ENCODE measurements at regions not wholly inside any gene's neighbourhood (a gene's known extent, or its start where the extent isn't known, plus 50 kb on each side); places are given as distances from the start of the nearest gene placed in this dataset.

DNA sequence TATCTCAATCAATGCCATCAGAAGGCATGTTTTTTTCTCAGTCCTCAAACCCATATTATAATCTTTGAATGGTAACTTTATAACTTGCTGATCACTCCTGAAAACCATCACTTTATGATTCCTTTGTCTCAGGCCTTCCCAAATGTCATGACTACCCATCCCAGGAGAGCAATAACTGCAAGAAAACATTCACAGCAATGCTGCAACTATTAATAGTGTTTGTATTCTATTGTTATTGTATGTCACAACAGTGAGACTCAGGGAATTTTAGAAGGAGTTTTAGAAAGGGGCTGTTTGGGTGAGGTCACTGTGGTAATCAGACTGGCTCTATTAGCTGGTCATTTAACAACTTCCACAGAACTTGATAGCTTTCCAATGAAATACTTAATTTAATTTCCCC lies 301.4 kb upstream of the TBX18 start:
- no peaks in the 10 kb centered on the region for H3K36me3 ChIP-seq (ENCODE audit: low read depth)
- DNase-seq = no peak
- no peaks in the 10 kb centered on the region for H3K4me1 ChIP-seq (ENCODE audit: low read depth)
- TF ChIP-seq, protein P1, sequence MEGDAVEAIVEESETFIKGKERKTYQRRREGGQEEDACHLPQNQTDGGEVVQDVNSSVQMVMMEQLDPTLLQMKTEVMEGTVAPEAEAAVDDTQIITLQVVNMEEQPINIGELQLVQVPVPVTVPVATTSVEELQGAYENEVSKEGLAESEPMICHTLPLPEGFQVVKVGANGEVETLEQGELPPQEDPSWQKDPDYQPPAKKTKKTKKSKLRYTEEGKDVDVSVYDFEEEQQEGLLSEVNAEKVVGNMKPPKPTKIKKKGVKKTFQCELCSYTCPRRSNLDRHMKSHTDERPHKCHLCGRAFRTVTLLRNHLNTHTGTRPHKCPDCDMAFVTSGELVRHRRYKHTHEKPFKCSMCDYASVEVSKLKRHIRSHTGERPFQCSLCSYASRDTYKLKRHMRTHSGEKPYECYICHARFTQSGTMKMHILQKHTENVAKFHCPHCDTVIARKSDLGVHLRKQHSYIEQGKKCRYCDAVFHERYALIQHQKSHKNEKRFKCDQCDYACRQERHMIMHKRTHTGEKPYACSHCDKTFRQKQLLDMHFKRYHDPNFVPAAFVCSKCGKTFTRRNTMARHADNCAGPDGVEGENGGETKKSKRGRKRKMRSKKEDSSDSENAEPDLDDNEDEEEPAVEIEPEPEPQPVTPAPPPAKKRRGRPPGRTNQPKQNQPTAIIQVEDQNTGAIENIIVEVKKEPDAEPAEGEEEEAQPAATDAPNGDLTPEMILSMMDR (IDR thresholded peaks at IDR 0.05) = no peak
- intact Hi-C loops (cut with DNase I, micrococcal nuclease) = no loop called here
- no peak overlapping the region for H3K4me3 ChIP-seq
- no peak for ATAC-seq
- H3K9me3 ChIP-seq = no peaks in the 10 kb centered on the region

DNA sequence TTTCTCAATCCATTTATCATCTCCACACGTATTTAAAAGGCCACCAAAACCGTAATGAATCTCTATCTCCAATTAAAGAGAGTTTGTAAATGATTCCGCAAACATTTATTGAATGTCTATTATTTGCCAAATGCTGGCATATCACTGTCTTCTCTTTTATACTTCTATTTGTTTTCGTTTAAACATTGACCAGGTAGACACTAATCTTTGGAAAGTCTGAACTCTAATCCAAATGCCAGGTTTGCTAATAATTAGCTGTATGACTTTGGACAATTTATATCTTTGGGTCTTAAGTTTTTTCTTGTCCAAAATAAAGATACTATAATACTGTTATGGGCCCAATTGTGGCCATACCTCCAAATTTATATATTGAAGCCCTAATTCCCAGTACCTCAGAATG lies 299.2 kb upstream of the TBX18 start:
- TF ChIP-seq, protein P1 (IDR thresholded peaks at IDR 0.05) = no peak
- Histone ChIP-seq H3K36me3 (ENCODE audit: low read depth) (no peaks in the 10 kb centered on the region), H3K4me1 (ENCODE audit: low read depth) (no peaks in the 10 kb centered on the region), H3K4me3 (no peak overlapping the region), H3K9me3 (no peaks in the 10 kb centered on the region)
- no peak for ATAC-seq
- intact Hi-C loops (cut with DNase I, micrococcal nuclease) = no loop called here
- DNase-seq = no peak

DNA sequence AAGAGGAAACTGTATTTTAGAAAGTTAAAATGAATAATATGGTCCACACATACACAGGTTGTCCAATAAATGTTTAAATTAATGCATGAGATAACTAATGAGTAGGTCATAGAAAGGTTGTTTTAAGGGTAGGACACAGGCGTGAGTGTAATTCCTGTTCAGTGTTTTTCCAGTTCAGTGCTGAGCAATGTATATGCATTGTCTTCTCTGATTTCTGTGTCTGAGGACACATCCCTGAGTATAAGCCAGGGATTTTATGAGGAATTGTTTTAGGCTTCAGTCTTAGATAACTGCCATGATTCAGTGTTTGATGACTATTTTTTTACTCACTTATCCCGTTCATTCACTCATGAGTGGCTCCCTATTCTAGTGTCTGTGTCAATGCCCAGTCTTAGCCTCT lies 298.5 kb upstream of the TBX18 start:
- ATAC-seq (no peak), DNase-seq (no peak)
- Histone ChIP-seq H3K36me3 (ENCODE audit: low read depth) (no peaks in the 10 kb centered on the region), H3K4me1 (ENCODE audit: low read depth) (no peaks in the 10 kb centered on the region), H3K9me3 (no peaks in the 10 kb centered on the region), H3K4me3 (no peak overlapping the region)
- TF ChIP-seq, protein P1 (IDR thresholded peaks at IDR 0.05) = no peak
- intact Hi-C loops (cut with DNase I, micrococcal nuclease) = no loop called here

DNA sequence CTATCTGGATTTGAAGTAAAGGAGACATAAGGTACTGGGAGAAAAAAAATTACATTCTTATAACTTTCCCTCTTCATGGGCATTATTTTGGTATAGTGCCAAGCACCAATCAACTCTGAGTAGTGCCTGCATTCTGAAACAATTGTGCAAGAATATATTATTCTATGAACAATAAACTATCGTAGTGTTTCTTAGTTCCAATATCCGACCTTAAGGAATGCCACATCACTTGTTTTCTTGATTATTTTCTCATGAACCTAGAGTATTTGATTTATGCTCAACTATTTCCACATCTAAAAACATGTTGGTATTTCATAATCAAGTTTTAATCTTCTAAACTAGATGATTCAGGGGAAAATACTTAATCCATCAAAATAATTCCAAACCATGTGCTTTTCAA lies 294.4 kb upstream of the TBX18 start:
- H3K36me3 ChIP-seq (ENCODE audit: low read depth) = no peaks in the 10 kb centered on the region
- H3K4me3 ChIP-seq = no peak overlapping the region
- DNase-seq (no peak), ATAC-seq (no peak)
- intact Hi-C loops (cut with DNase I, micrococcal nuclease) = no loop called here
- H3K4me1 ChIP-seq (ENCODE audit: low read depth) = no peaks in the 10 kb centered on the region
- TF ChIP-seq, protein P1 (IDR thresholded peaks at IDR 0.05) = no peak
- H3K9me3 ChIP-seq = no peaks in the 10 kb centered on the region

DNA sequence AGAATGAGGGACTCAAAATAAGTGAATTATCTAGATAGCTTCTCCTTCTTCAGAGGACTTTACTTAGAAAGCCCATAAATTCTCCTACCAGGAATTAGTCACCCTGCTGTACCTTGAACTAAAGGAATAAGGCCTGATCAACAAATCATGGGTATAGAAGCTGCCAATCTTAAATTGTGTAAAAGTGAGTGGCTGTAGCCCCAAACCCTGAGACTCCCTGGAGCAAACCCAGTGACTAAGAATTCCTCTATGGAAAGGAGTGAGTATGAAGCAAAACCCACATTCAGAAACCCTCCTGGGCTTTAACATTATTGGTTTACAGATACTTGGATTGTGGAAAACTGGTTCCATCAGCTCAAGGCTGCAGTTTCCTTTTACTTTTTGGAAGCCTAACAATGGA lies 285.8 kb upstream of the TBX18 start:
- H3K9me3 ChIP-seq = no peaks in the 10 kb centered on the region
- TF ChIP-seq, protein P1 (IDR thresholded peaks at IDR 0.05) = no peak
- DNase-seq = no peak
- H3K4me3 ChIP-seq = no peak overlapping the region
- H3K36me3 ChIP-seq (ENCODE audit: low read depth) = no peaks in the 10 kb centered on the region
- no peaks in the 10 kb centered on the region for H3K4me1 ChIP-seq (ENCODE audit: low read depth)
- no peak for ATAC-seq
- intact Hi-C loops (cut with DNase I, micrococcal nuclease) = no loop called here

DNA sequence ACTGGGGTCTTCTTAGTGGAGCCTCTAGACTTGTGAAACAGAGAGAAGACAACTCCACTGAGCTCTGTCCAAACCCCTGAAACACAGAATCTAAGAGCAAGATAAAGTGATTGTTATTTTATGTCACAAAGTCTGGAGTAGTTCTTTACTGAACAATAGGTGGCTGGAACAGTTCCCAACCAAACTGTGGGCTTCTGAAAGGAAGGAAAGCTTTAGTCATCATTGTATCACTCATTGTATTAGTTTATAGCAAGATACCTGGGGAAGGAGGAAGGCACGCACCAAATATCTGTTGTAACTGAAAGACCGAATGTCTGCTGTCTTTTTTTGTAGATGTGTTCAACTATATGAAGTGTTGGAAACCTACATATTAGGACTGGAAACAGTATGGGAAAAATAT lies 284.9 kb upstream of the TBX18 start:
- Histone ChIP-seq H3K9me3 (no peaks in the 10 kb centered on the region), H3K36me3 (ENCODE audit: low read depth) (no peaks in the 10 kb centered on the region), H3K4me3 (no peak overlapping the region), H3K4me1 (ENCODE audit: low read depth) (no peaks in the 10 kb centered on the region)
- ATAC-seq (no peak), DNase-seq (no peak)
- TF ChIP-seq, protein P1 (IDR thresholded peaks at IDR 0.05) = no peak
- intact Hi-C loops (cut with DNase I, micrococcal nuclease) = no loop called here
